Keratinocyte (primary cell): ENCODE measurements at regions not wholly inside any gene's neighbourhood (a gene's known extent, or its start where the extent isn't known, plus 50 kb on each side); places are given as distances from the start of the nearest gene placed in this dataset.

Source experiments
- EZH2 ChIP-seq: IDR thresholded peaks from one replicate; pipeline ENCODE4 v1.6.1; 2012; ENCODE audit warnings: inconsistent platforms, mild to moderate bottlenecking, low read length, moderate library complexity
- TF ChIP-seq, protein P1 (sequence below), 3 experiments: IDR thresholded peaks in 1 of 3; conservative IDR thresholded peaks in 1 of 3; optimal IDR thresholded peaks in 1 of 3; 2 replicates in 2 of 3; 3 replicates in 1 of 3; pipeline versions ENCODE3 to v1.5.1; 2011; ENCODE audit warnings: low read length in 3 of 3, mild to moderate bottlenecking in 3 of 3, moderate library complexity in 2 of 3, control low read depth in 1 of 3, inconsistent platforms in 1 of 3; ENCODE audit not compliant: insufficient read depth in 2 of 3; ENCODE audit errors: extremely low read depth in 1 of 3

DNA sequence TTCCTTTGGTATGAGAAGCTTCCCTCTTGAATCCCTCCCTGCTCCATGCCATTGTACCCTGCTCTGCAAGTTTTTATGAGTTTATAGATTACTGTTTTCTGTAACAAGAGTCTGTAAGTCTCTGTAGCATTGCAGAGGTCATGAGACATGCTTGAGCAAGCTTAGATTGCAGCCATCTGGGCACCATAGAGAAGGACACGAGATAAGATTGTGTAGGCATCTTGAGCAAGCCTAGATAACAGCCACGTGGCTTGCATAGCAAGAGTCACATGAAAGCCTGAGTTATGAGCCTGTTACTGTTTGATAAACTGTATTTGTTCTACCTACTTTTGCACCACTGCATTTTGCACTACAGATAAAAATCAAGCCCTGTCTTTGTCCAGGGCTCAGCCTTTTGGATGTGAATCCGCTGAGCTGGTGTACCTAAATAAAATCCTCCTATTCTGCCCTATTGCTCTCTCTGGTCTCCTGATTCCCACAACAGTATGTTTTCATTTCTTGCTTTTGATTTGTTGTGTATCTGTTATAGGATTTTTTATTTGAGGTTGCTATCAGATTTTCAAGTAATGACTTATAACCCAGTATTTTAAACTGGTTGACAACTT is 127.4 kb upstream of the ANKRD50 start:
- TF ChIP-seq, protein P1, sequence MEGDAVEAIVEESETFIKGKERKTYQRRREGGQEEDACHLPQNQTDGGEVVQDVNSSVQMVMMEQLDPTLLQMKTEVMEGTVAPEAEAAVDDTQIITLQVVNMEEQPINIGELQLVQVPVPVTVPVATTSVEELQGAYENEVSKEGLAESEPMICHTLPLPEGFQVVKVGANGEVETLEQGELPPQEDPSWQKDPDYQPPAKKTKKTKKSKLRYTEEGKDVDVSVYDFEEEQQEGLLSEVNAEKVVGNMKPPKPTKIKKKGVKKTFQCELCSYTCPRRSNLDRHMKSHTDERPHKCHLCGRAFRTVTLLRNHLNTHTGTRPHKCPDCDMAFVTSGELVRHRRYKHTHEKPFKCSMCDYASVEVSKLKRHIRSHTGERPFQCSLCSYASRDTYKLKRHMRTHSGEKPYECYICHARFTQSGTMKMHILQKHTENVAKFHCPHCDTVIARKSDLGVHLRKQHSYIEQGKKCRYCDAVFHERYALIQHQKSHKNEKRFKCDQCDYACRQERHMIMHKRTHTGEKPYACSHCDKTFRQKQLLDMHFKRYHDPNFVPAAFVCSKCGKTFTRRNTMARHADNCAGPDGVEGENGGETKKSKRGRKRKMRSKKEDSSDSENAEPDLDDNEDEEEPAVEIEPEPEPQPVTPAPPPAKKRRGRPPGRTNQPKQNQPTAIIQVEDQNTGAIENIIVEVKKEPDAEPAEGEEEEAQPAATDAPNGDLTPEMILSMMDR (optimal IDR thresholded peaks at IDR 0.05 in 1 of 3, IDR thresholded peaks at IDR 0.05 in 1 of 3, conservative IDR thresholded peaks at IDR 0.05 in 1 of 3; ENCODE audit: extremely low read depth in 1 of 3, insufficient read depth in 2 of 3, low read length in 3 of 3): no peak
- TF ChIP-seq EZH2: no peak
